Left lung (tissue), 4 donors: ENCODE measurements at regions not wholly inside any gene's neighbourhood (a gene's known extent, or its start where the extent isn't known, plus 50 kb on each side); places are given as distances from the start of the nearest gene placed in this dataset.

Experiments used
- ATAC-seq: fragments of 200-7000 bp; cut with Tn5 transposase; one replicate; pipeline ENCODE4 v1.9.1; 2020; ENCODE audit warnings: moderate library complexity
- DNase-seq, 4 donors: peaks; one replicate each; pipeline ENCODE4 v3.0.0-alpha.2; 2013 to 2020
- H3K27ac ChIP-seq, 2 donors: fragments of 200-600 bp; sonication (generic) in 1 of 2; one replicate each; pipeline versions ENCODE4 v1.5.0 to v1.8.0; 2020 to 2021
- H3K27me3 ChIP-seq, 2 donors: fragments of 200-600 bp; sonication (generic) in 1 of 2; one replicate each; pipeline versions ENCODE4 v1.5.0 to v1.8.0; 2020 to 2021
- H3K36me3 ChIP-seq, 2 donors: fragments of 200-600 bp; sonication (generic) in 1 of 2; one replicate each; pipeline versions ENCODE4 v1.5.0 to v1.8.0; 2020 to 2021
- H3K4me1 ChIP-seq, 2 donors: fragments of 200-600 bp; one replicate each; pipeline ENCODE4 v1.8.0; 2021
- H3K4me3 ChIP-seq, 2 donors: fragments of 200-600 bp; sonication (generic) in 1 of 2; one replicate each; pipeline versions ENCODE4 v1.5.0 to v1.8.0; 2020 to 2021; ENCODE audit warnings: mild to moderate bottlenecking in 1 of 2
- H3K9me3 ChIP-seq, 2 donors: fragments of 200-600 bp; sonication (generic) in 1 of 2; one replicate each; pipeline versions ENCODE4 v1.5.0 to v1.8.0; 2020 to 2021
- intact Hi-C, 2 donors: fragments of 100-400 bp; cut with DNase I; formaldehyde crosslinking; loops; one replicate each; pipeline versions ENCODE4 v1.11.2 to v1.14.2; 2022
- TF ChIP-seq, protein P1 (sequence below), 2 donors: fragments of 200-600 bp; sonication (generic) in 1 of 2; IDR thresholded peaks; one replicate each; pipeline versions ENCODE4 v1.5.0 to v1.8.0; 2021; ENCODE audit warnings: antibody characterized with exemption in 2 of 2
- donor health status: DM: no; HTN: yes; CAD: no.
- donor health status: DM: no; HTN: no; CAD: no.

DNA sequence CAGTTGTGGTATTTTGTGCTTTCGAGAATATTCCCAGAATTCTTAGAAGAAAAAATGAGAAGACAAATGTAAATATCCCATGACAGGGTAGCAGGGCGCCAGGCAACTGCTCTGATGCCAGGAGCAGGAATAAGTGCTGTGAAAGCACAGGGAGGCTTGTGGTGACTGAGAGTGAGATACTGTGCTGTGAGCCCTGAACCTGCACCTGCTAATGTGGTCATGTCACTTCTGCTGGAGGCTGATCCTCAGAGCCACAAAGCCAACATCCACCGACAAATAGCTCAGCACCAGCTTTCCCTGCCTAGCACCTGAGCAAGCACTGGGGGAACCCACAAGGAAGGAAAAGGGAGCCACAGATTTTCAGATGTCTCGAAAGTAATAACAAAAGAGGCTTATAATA lies 368.6 kb upstream of the CDH4 start:
- Histone ChIP-seq H3K4me1 (no peaks in the 10 kb centered on the region), H3K27me3 (peaks cover 0 to 2% of the 10 kb centered on the region in 2 donors), H3K27ac (no peak overlapping the region), H3K4me3 (no peak overlapping the region), H3K36me3 (no peaks in the 10 kb centered on the region), H3K9me3 (no peaks in the 10 kb centered on the region)
- ATAC-seq: no peak
- DNase-seq: no peak
- TF ChIP-seq, protein P1, sequence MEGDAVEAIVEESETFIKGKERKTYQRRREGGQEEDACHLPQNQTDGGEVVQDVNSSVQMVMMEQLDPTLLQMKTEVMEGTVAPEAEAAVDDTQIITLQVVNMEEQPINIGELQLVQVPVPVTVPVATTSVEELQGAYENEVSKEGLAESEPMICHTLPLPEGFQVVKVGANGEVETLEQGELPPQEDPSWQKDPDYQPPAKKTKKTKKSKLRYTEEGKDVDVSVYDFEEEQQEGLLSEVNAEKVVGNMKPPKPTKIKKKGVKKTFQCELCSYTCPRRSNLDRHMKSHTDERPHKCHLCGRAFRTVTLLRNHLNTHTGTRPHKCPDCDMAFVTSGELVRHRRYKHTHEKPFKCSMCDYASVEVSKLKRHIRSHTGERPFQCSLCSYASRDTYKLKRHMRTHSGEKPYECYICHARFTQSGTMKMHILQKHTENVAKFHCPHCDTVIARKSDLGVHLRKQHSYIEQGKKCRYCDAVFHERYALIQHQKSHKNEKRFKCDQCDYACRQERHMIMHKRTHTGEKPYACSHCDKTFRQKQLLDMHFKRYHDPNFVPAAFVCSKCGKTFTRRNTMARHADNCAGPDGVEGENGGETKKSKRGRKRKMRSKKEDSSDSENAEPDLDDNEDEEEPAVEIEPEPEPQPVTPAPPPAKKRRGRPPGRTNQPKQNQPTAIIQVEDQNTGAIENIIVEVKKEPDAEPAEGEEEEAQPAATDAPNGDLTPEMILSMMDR (IDR thresholded peaks at IDR 0.05): no peak
- intact Hi-C loops: no loop called here

DNA sequence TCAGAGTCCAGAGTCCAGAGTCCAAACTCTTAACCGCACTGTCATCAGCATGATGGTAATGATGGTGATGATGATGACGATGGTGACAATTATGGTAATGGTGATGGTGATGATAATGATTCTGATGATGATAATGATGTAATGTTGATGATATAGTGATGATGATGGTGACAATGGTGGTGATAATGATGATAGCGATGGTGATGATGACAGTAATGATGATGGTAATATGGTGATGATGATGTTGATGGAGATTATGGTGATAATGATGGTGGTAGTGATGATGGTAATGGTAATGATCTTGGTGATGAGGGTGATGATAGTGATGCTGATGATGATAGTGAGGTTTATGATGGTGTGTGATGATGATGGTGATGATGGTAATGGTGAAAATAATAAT lies 367.8 kb upstream of the CDH4 start:
- H3K27ac ChIP-seq: no peak overlapping the region
- intact Hi-C loops: no loop called here
- no peaks in the 10 kb centered on the region for H3K27me3 ChIP-seq
- no peaks in the 10 kb centered on the region for H3K36me3 ChIP-seq
- DNase-seq: no peak
- H3K9me3 ChIP-seq: no peaks in the 10 kb centered on the region
- TF ChIP-seq, protein P1 (IDR thresholded peaks at IDR 0.05): no peak
- H3K4me1 ChIP-seq: no peaks in the 10 kb centered on the region
- ATAC-seq: no peak
- no peak overlapping the region for H3K4me3 ChIP-seq

DNA sequence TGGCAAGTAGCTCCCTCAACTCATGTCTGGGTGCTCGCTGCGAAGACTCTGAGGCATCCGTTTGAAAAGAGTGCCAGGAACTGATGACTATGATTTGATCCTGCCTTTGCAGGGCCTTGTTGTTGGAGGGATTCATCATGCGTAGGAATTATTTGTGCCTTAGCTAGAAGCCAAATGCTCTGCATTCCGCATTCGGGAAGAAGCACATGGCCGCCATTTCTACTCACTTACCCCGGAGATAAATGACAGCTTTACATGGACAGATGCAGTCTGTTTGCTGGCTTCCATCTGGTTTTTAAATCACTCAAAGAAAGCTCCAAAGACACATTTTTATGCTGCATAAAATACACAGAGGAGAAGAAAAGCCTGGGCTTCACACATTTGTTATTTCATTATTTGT lies 363.3 kb upstream of the CDH4 start:
- Histone ChIP-seq H3K4me1 (no peaks in the 10 kb centered on the region), H3K27me3 (no peaks in the 10 kb centered on the region), H3K9me3 (no peaks in the 10 kb centered on the region), H3K27ac (no peak overlapping the region), H3K4me3 (no peak overlapping the region), H3K36me3 (no peaks in the 10 kb centered on the region)
- peak in 2 of 4 donors; percentile 11 to 30 for DNase-seq
- ATAC-seq: no peak
- TF ChIP-seq, protein P1 (IDR thresholded peaks at IDR 0.05): no peak
- intact Hi-C loops: no loop called here

DNA sequence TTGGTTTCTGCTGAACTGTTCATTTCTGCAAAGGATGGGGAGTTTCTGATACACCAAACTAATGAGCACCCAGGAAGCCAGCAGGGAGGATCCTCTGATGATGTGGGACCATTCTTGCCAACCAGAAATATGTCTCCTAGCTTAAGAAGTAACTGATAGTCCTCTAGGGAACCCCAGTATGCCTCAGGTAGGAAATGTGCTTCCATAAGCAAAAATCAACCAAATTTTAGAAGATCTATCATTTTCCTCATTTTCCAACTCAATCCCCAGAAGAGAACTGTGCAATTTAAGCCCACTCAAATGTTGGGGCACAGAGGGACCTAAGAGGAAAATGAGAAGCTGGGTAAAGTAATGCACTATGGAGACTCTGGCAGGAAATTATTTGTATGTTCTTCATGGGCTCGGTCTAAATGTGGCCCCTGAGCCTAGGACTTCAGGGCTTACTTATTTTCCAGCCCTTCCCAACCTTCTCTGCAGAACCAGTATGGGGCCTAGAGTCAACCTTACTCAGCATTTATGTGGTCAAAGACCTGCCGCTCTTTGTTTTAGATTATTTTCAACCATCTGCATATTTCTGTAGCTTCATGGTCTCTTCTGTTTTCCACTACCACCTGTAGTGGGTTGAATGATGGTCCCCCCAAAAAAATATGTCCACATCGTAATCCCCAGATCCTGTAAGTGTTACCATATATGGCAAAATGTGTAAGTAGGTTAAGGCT lies 359.8 kb upstream of the CDH4 start:
- DNase-seq (no peak), ATAC-seq (no peak)
- intact Hi-C loops: no loop called here
- no peaks in the 10 kb centered on the region for H3K9me3 ChIP-seq
- H3K36me3 ChIP-seq: no peaks in the 10 kb centered on the region
- TF ChIP-seq, protein P1 (IDR thresholded peaks at IDR 0.05): no peak
- no peak overlapping the region for H3K4me3 ChIP-seq
- H3K4me1 ChIP-seq: no peaks in the 10 kb centered on the region
- no peaks in the 10 kb centered on the region for H3K27me3 ChIP-seq
- no peak overlapping the region for H3K27ac ChIP-seq

- Histone ChIP-seq H3K4me1 (no peaks in the 10 kb centered on the region), H3K4me3 (no peak overlapping the region), H3K36me3 (no peaks in the 10 kb centered on the region), H3K27ac (no peak overlapping the region), H3K9me3 (no peaks in the 10 kb centered on the region), H3K27me3 (no peaks in the 10 kb centered on the region)
- DNase-seq (no peak), ATAC-seq (no peak)
- intact Hi-C loops: no loop called here
- TF ChIP-seq, protein P1 (IDR thresholded peaks at IDR 0.05): no peak
Observed at GRCh38 chr20:60894091-60894490, 358.0 kb upstream of the CDH4 start.
